Adipose tissue (tissue), 3 donors: ENCODE measurements at regions not wholly inside any gene's neighbourhood (a gene's known extent, or its start where the extent isn't known, plus 50 kb on each side); places are given as distances from the start of the nearest gene placed in this dataset.

Experiments
- H3K27ac ChIP-seq: one replicate; pipeline ENCODE4 v1.5.1; 2013; ENCODE audit warnings: low read depth, low read length
- WGBS, 3 donors: extraction: QIAGEN DNeasy Blood & Tissue Kit; methylation state at CpG; one replicate each; pipeline ENCODE4 v1.1.7; 2013; 5-methylcytosine and 5-hydroxymethylcytosine counted together
- donor health status: healthy with polysubstance abuse.
- donor health status: Bipolar disorder and iron deficiency.
- donor health status: healthy.

- no peak overlapping the region for H3K27ac ChIP-seq
- 77 to 94% (median 82%) methylated on average over 8 of the region's 8 CpGs for WGBS, 3 donors
Measured at GRCh38 chr10:4264209-4264865, 479.3 kb upstream of the KLF6 start.

GRCh38 chr10:4263601-4263921, 478.6 kb upstream of the KLF6 start:
- H3K27ac ChIP-seq, result no peak overlapping the region
- WGBS, 3 donors, result 51 to 62% (median 59%) methylated on average over 3 of the region's 3 CpGs

- H3K27ac ChIP-seq, result no peak overlapping the region
Measured at GRCh38 chr10:4262870-4263600, 478.0 kb upstream of the KLF6 start.

GRCh38 chr10:4262449-4262848, 477.4 kb upstream of the KLF6 start:
- WGBS, 3 donors, result 80 to 86% (median 84%) methylated on average over 4 of the region's 4 CpGs
- no peak overlapping the region for H3K27ac ChIP-seq

More at GRCh38 chr10:4262870-4263600, 478.0 kb upstream of the KLF6 start:
- 55 to 74% (median 65%) methylated on average over 4 of the region's 4 CpGs for WGBS, 3 donors

GRCh38 chr10:4260483-4261124, 475.6 kb upstream of the KLF6 start:
- H3K27ac ChIP-seq, result no peak overlapping the region
- WGBS, 3 donors, result 79 to 85% (median 83%) methylated on average over 4 of the region's 4 CpGs

GRCh38 chr10:4257939-4258465, 473.0 kb upstream of the KLF6 start:
- no peak overlapping the region for H3K27ac ChIP-seq
- WGBS, 3 donors, result 80 to 93% (median 90%) methylated on average over 14 of the region's 14 CpGs

GRCh38 chr10:4256971-4257370, 472.0 kb upstream of the KLF6 start:
- WGBS, 3 donors, result 80 to 99% (median 94%) methylated on average over 2 of the region's 2 CpGs

GRCh38 chr10:4255751-4256150, 470.7 kb upstream of the KLF6 start:
- 60 to 83% (median 81%) methylated on average over 3 of the region's 3 CpGs for WGBS, 3 donors
- H3K27ac ChIP-seq, result no peak overlapping the region

More at GRCh38 chr10:4256971-4257370, 472.0 kb upstream of the KLF6 start:
- no peak overlapping the region for H3K27ac ChIP-seq

- no peak overlapping the region for H3K27ac ChIP-seq
- WGBS, 3 donors, result 74 to 84% (median 83%) methylated on average over 11 of the region's 11 CpGs
Measured at GRCh38 chr10:4254101-4254994, 469.3 kb upstream of the KLF6 start.

- no peak overlapping the region for H3K27ac ChIP-seq
- WGBS, 3 donors, result 79 to 89% (median 88%) methylated on average over 2 of the region's 2 CpGs
Measured at GRCh38 chr10:4252701-4253100, 467.7 kb upstream of the KLF6 start.

- no peak overlapping the region for H3K27ac ChIP-seq
- WGBS, 3 donors, result 76 to 96% (median 89%) methylated on average over 2 of the region's 2 CpGs
Measured at GRCh38 chr10:4250587-4250887, 465.5 kb upstream of the KLF6 start.

GRCh38 chr10:4249841-4250586, 465.0 kb upstream of the KLF6 start:
- WGBS, 3 donors, result 70 to 91% (median 89%) methylated on average over 4 of the region's 4 CpGs
- no peak overlapping the region for H3K27ac ChIP-seq

- WGBS, 3 donors, result 80 to 87% (median 85%) methylated on average over 5 of the region's 5 CpGs
- H3K27ac ChIP-seq, result no peak overlapping the region
Measured at GRCh38 chr10:4247379-4247778, 462.4 kb upstream of the KLF6 start.

GRCh38 chr10:4246881-4247358, 461.9 kb upstream of the KLF6 start:
- no peak overlapping the region for H3K27ac ChIP-seq
- 24 to 39% (median 36%) methylated on average over 4 of the region's 4 CpGs for WGBS, 3 donors

GRCh38 chr10:4243651-4244050, 458.6 kb upstream of the KLF6 start:
- WGBS, 3 donors, result 60 to 74% (median 60%) methylated on average over 1 of the region's 1 CpG
- no peak overlapping the region for H3K27ac ChIP-seq

GRCh38 chr10:4243169-4243568, 458.2 kb upstream of the KLF6 start:
- 75 to 83% (median 81%) methylated on average over 6 of the region's 6 CpGs for WGBS, 3 donors
- H3K27ac ChIP-seq, result no peak overlapping the region

- WGBS, 3 donors, result 16 to 40% (median 35%) methylated on average over 2 of the region's 2 CpGs
- H3K27ac ChIP-seq, result peak overlapping the region; percentile 17
Measured at GRCh38 chr10:4242561-4243035, 457.6 kb upstream of the KLF6 start.
